Sigmoid colon (tissue), 4 donors: ENCODE measurements at regions not wholly inside any gene's neighbourhood (a gene's known extent, or its start where the extent isn't known, plus 50 kb on each side); places are given as distances from the start of the nearest gene placed in this dataset.
"Not testable (repeated sequence)": the region's sequence is repeated elsewhere in the genome, so short reads cannot be mapped to it uniquely, and the experiment has no call there.

Experiments used
- POLR2AphosphoS5 ChIP-seq, 4 donors: sonication (generic); formaldehyde crosslinking; IDR thresholded peaks; one replicate each; pipeline ENCODE4 v1.6.1; 2017; ENCODE audit warnings: antibody characterized with exemption in 4 of 4
- TF ChIP-seq, protein P1 (sequence below), 4 experiments: fragments of 450-650 bp in 3 of 4; fragments of 200-600 bp in 1 of 4; IDR thresholded peaks; one replicate each; pipeline ENCODE4 v1.5.1; 2016 to 2019; ENCODE audit warnings: antibody characterized with exemption in 4 of 4, mild to moderate bottlenecking in 3 of 4, moderate library complexity in 2 of 4

- TF ChIP-seq, protein P1, sequence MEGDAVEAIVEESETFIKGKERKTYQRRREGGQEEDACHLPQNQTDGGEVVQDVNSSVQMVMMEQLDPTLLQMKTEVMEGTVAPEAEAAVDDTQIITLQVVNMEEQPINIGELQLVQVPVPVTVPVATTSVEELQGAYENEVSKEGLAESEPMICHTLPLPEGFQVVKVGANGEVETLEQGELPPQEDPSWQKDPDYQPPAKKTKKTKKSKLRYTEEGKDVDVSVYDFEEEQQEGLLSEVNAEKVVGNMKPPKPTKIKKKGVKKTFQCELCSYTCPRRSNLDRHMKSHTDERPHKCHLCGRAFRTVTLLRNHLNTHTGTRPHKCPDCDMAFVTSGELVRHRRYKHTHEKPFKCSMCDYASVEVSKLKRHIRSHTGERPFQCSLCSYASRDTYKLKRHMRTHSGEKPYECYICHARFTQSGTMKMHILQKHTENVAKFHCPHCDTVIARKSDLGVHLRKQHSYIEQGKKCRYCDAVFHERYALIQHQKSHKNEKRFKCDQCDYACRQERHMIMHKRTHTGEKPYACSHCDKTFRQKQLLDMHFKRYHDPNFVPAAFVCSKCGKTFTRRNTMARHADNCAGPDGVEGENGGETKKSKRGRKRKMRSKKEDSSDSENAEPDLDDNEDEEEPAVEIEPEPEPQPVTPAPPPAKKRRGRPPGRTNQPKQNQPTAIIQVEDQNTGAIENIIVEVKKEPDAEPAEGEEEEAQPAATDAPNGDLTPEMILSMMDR (IDR thresholded peaks at IDR 0.05), result not testable (repeated sequence)
- TF ChIP-seq POLR2AphosphoS5 (IDR thresholded peaks at IDR 0.05), result not testable (repeated sequence)
Measured at GRCh38 chr6:82816243-82816642, 249.4 kb downstream of the UBE3D start.
